LNCaP clone FGC (cell line): ENCODE measurements at regions not wholly inside any gene's neighbourhood (a gene's known extent, or its start where the extent isn't known, plus 50 kb on each side); places are given as distances from the start of the nearest gene placed in this dataset.

Experiments used
- DNase-seq: peaks from one replicate; pipeline ENCODE4 v3.0.0-alpha.2; 2011; ENCODE audit warnings: low read depth
- H3K4me3 ChIP-seq: 2 replicates; pipeline ENCODE4 v1.5.1; 2011; ENCODE audit warnings: mild to moderate bottlenecking, low read depth, low read length, control low read depth
- CTCF ChIP-seq: IDR thresholded peaks from 2 replicates; pipeline ENCODE4 v1.5.1; 2012; ENCODE audit warnings: mild to moderate bottlenecking; ENCODE audit not compliant: control insufficient read depth, insufficient read depth; ENCODE audit errors: extremely low read depth

DNA sequence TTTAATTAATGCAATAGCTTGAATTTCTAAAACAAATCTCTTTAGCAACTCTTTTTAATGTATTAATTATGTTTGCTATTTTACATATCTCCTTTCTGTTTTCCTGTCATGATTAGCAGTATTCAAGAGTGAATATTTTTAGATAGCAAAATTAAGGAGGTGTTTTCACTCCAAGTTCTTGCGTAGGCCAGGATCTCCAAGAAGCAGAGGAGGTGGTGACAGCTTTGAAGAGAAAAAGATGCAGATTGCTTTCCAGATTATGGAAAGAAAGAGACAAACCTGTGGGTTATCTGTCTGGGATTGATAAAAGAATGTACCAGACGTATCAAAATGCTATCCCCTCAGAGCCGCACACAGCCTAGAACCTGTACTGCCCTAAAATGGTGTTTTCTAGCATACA, 163.5 kb upstream of the FAM98A start:
- no peak for TF ChIP-seq CTCF

DNA sequence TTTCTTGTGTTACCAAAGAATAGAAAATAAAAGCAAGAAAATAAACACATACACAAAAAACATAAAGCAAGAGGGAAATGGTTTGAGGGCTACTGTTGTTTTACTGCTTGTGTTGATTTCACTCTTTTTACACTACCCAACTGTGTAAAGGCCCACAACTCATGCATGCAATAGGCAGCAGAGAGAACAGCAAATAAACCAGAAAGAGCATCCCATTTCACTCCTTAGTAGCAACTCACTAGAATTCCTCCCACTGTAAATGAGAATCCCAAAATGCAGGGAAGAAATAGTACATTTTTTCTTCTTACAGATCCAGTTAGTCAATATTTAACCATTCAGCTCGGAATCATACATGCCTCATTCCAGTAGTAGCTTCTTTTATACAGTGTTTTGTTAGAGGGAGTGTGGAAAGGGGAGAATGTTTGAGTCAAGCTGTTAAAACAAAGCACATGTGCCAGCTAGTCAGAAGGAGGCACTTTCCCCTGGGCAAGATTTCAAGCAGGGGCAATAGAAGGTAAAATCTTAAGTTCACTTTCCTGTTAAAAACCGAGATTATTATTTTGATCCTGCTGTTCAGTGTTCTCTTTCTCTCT, 147.2 kb upstream of the FAM98A start:
- TF ChIP-seq CTCF = no peak
- DNase-seq = no peak
- no peak overlapping the region for H3K4me3 ChIP-seq

More for the DNA sequence above, 163.5 kb upstream of the FAM98A start:
- H3K4me3 ChIP-seq = no peak overlapping the region
- no peak for DNase-seq

DNA sequence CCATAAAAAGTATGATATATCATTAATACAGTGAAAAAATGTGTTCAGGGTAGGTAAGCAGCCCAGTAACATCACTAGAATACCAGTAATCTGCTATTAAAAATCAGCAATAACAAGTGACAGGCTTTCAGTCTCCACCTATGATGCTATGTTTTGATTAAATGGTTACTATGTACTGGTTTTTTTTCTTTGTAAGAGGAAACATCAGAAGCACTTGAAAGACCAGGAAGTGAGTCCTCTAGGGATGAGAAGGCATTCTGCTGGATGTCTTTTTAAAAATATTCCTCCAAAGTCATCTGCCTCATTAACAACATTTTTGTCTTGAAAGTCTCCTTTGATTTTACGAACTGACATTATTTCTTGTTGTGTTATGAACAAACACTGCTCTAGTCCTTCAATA, 136.0 kb upstream of the FAM98A start:
- DNase-seq = no peak
- TF ChIP-seq CTCF = no peak
- no peak overlapping the region for H3K4me3 ChIP-seq

- no peak for TF ChIP-seq CTCF
- H3K4me3 ChIP-seq = no peak overlapping the region
- no peak for DNase-seq
Observed at GRCh38 chr2:33730804-33731203, 131.7 kb upstream of the FAM98A start.

DNA sequence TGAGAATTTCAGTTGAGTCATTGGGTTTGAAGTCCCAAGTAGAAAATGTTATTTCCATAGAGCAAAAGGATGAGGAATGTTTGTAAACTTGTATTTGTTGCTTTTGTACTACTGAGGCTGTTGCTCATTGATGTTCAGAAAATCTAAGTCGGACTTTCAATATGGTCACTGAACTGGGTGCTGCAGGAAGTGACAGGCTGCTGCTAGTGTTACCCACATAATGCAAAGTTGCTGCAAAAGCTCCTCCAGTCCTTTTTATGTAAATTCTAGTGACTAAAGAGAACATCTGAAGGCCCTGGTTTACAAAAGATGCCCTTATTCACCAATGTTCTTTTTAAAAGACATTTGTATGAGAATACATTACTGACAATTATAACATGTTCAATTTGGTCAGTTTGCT, 131.1 kb upstream of the FAM98A start:
- DNase-seq = no peak
- TF ChIP-seq CTCF = no peak
- no peak overlapping the region for H3K4me3 ChIP-seq

DNA sequence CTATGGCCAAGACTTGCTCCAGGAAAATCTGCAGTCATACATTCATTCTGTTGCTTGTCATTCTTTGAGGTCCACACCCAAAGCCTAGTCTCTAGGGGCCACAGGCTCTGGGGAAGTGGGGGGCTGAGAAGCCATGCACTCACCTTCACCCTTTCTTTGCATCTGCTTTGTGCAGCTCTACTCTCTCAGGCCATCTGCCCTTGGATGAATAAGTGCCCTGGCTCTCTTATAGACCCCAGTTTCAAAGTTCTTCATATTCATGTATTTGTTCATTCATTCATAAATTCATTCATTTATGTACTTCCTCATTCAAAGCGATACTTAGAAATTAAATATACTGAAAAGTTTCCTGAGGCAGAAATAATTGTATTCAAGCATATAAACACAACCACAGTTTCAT, 130.3 kb upstream of the FAM98A start:
- DNase-seq = no peak
- no peak for TF ChIP-seq CTCF
- no peak overlapping the region for H3K4me3 ChIP-seq

DNA sequence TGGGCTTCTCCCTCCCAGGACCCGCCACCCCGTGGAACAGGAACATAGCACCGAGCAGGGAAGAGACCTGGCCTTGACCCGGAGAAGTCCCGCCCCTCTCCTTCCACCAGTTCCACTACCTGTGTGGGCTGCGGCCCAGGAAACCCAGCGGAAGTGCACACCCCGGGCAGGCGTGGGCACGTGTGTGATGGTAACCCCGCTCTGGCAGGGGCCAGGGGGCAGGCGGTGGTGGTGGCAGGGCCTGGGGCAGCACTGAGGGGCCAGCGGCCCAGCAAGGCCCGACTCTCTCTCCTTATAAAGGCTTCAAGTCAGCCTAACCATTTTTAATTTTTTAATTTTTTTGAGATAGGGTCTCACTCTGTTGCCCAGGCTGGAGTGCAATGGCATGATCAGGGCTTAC, 129.0 kb upstream of the FAM98A start:
- H3K4me3 ChIP-seq = no peak overlapping the region
- DNase-seq = no peak
- TF ChIP-seq CTCF = no peak
